Fibroblast of lung (primary cell): ENCODE measurements at regions not wholly inside any gene's neighbourhood (a gene's known extent, or its start where the extent isn't known, plus 50 kb on each side); places are given as distances from the start of the nearest gene placed in this dataset.
"Not testable (repeated sequence)": the region's sequence is repeated elsewhere in the genome, so short reads cannot be mapped to it uniquely, and the experiment has no call there.

Source experiments
- DNase-seq, 2 donors: peaks; one replicate each; pipeline versions ENCODE4 v3.0.0 to v3.0.0-alpha.2; 2010; ENCODE audit warnings: low read depth in 2 of 2
- H2AFZ ChIP-seq: 2 replicates; pipeline ENCODE4 v1.5.1; 2012; ENCODE audit warnings: low read length, control low read depth, inconsistent platforms
- H3K27ac ChIP-seq: 2 replicates; pipeline ENCODE4 v1.5.1; 2011; ENCODE audit warnings: low read length, control low read depth; ENCODE audit not compliant: insufficient read depth
- H3K27me3 ChIP-seq: 2 replicates; pipeline ENCODE4 v1.5.1; 2011; ENCODE audit warnings: mild to moderate bottlenecking, low read length; ENCODE audit not compliant: control insufficient read depth, insufficient read depth
- H3K36me3 ChIP-seq: 2 replicates; pipeline ENCODE4 v1.5.1; 2011; ENCODE audit warnings: low read length; ENCODE audit not compliant: control insufficient read depth, insufficient read depth
- H3K4me1 ChIP-seq: 2 replicates; pipeline ENCODE4 v1.5.1; 2011; ENCODE audit warnings: low read length; ENCODE audit not compliant: control insufficient read depth, insufficient read depth; ENCODE audit errors: extremely low read depth
- H3K4me2 ChIP-seq: 2 replicates; pipeline ENCODE4 v1.5.1; 2011; ENCODE audit warnings: low read length, control low read depth; ENCODE audit not compliant: insufficient read depth; ENCODE audit errors: extremely low read depth
- H3K4me3 ChIP-seq, 4 experiments: fragments of 200-600 bp in 1 of 4; sonication (generic) in 1 of 4; replicated peaks in 1 of 4; 2 replicates each; pipeline ENCODE4 v1.5.1; 2011 to 2016; ENCODE audit warnings: low read length in 4 of 4, low read depth in 3 of 4, mild to moderate bottlenecking in 3 of 4, control low read depth in 2 of 4, inconsistent platforms in 1 of 4, mixed read lengths in 1 of 4; ENCODE audit not compliant: insufficient read depth in 1 of 4; ENCODE audit errors: control extremely low read depth in 1 of 4
- H3K79me2 ChIP-seq: 2 replicates; pipeline ENCODE4 v1.5.1; 2012; ENCODE audit warnings: mild to moderate bottlenecking, low read length, inconsistent platforms; ENCODE audit not compliant: control insufficient read depth, insufficient read depth
- H3K9ac ChIP-seq: 2 replicates; pipeline ENCODE4 v1.5.1; 2011; ENCODE audit warnings: mild to moderate bottlenecking, low read length, control low read depth; ENCODE audit not compliant: insufficient read depth
- H3K9me3 ChIP-seq: 2 replicates; pipeline ENCODE4 v1.5.1; 2012; ENCODE audit warnings: low read depth, low read length; ENCODE audit not compliant: control insufficient read depth, insufficient read depth
- H4K20me1 ChIP-seq: 2 replicates; pipeline ENCODE4 v1.5.1; 2011; ENCODE audit warnings: low read length; ENCODE audit not compliant: control insufficient read depth, insufficient read depth; ENCODE audit errors: extremely low read depth
- EZH2 ChIP-seq: IDR thresholded peaks from 2 replicates; pipeline ENCODE4 v1.5.1; 2012; ENCODE audit warnings: low read length, control low read depth, mild to moderate bottlenecking; ENCODE audit errors: missing control alignments
- TF ChIP-seq, protein P1 (sequence below), 2 donors: IDR thresholded peaks in 1 of 2; conservative IDR thresholded peaks in 1 of 2; 1 replicate in 1 of 2; 2 replicates in 1 of 2; pipeline ENCODE4 v1.5.1; 2011 to 2012; ENCODE audit warnings: low read length in 2 of 2, control low read depth in 1 of 2, inconsistent platforms in 1 of 2, low read depth in 1 of 2, mild to moderate bottlenecking in 1 of 2

DNA sequence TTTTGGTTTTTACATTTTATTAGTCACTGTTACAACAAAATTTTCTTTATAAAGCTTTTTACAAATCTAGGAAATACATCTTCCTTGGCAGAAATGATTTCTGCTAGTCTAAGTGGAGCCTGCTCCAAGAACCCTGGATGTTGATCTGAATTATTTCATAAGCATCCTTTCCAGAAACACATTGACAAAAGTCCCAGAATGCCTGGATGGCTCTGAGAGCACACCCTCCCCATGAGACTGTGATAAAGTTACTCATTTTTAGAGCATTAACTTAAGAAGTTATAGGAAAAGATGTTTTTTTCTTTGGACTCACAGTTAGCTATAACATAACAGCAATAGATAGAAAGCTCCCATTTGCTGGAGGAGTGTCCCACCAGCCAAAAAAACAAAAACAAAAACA is 559.6 kb upstream of the SPRY2 start:
- no peaks in the 10 kb centered on the region for H3K79me2 ChIP-seq
- no peaks in the 10 kb centered on the region for H4K20me1 ChIP-seq
- H3K36me3 ChIP-seq: no peaks in the 10 kb centered on the region
- no peaks in the 10 kb centered on the region for H3K4me1 ChIP-seq
- DNase-seq: no peak
- H3K4me2 ChIP-seq: no peak overlapping the region
- TF ChIP-seq, protein P1, sequence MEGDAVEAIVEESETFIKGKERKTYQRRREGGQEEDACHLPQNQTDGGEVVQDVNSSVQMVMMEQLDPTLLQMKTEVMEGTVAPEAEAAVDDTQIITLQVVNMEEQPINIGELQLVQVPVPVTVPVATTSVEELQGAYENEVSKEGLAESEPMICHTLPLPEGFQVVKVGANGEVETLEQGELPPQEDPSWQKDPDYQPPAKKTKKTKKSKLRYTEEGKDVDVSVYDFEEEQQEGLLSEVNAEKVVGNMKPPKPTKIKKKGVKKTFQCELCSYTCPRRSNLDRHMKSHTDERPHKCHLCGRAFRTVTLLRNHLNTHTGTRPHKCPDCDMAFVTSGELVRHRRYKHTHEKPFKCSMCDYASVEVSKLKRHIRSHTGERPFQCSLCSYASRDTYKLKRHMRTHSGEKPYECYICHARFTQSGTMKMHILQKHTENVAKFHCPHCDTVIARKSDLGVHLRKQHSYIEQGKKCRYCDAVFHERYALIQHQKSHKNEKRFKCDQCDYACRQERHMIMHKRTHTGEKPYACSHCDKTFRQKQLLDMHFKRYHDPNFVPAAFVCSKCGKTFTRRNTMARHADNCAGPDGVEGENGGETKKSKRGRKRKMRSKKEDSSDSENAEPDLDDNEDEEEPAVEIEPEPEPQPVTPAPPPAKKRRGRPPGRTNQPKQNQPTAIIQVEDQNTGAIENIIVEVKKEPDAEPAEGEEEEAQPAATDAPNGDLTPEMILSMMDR (conservative IDR thresholded peaks at IDR 0.05 in 1 of 2, IDR thresholded peaks at IDR 0.05 in 1 of 2; ENCODE audit: low read depth in 1 of 2, low read length in 2 of 2): no peak
- TF ChIP-seq EZH2: no peak
- no peaks in the 10 kb centered on the region for H3K9me3 ChIP-seq
- no peaks in the 10 kb centered on the region for H3K27me3 ChIP-seq
- no peak overlapping the region for H3K27ac ChIP-seq
- H3K9ac ChIP-seq: no peak overlapping the region
- no peak overlapping the region for H2AFZ ChIP-seq
- no peak overlapping the region for H3K4me3 ChIP-seq

DNA sequence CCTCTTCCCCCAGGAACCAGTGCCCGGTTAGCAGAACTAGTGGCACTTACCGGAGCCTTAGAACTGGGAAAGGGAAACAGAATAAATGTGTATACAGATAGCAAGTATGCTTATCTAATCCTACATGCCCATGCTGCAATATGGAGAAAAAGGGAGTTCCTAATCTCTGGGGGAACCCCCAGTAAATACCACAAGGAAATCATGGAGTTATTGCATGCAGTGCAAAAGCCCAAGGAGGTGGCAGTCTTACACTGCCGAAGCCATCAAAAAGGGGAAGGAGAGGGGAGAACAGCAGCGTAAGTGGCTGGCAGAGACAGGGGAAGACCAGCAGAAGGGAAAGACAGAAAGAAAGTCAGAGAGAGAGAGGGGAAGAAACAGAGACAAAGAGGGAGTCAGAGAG is 556.7 kb upstream of the SPRY2 start:
- H4K20me1 ChIP-seq, H3K9me3 ChIP-seq, H3K4me3 ChIP-seq, H3K4me1 ChIP-seq, H3K36me3 ChIP-seq, H3K9ac ChIP-seq, H3K4me2 ChIP-seq, DNase-seq, H3K79me2 ChIP-seq, H3K27me3 ChIP-seq, H3K27ac ChIP-seq, H2AFZ ChIP-seq: not testable (repeated sequence)

DNA sequence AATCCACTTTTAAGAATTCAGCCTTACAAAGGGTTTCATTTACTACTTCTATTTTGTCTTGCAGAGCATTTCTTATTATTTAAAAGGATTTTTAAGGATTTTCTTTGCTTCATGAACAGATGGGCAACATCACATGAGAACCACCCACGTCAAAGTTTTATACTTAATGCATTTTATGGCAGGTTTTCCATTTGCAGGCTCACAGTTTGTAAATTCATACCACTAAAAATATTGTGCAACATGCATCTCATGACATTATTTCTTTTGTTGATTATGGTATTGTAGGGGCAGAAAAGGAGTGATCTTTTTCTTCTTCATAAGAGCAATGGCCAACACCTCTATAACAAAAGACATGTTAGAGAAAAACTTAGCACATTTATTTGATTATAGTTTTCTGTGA is 554.0 kb upstream of the SPRY2 start:
- H3K9ac ChIP-seq: no peak overlapping the region
- DNase-seq: peak in 1 of 2 donors; percentile 45

More for the DNA sequence above, 554.0 kb upstream of the SPRY2 start:
- H3K79me2 ChIP-seq: no peaks in the 10 kb centered on the region
- no peak overlapping the region for H3K27ac ChIP-seq
- no peaks in the 10 kb centered on the region for H3K4me1 ChIP-seq
- H4K20me1 ChIP-seq: no peaks in the 10 kb centered on the region
- H2AFZ ChIP-seq: no peak overlapping the region
- H3K36me3 ChIP-seq: no peaks in the 10 kb centered on the region
- H3K4me3 ChIP-seq: no peak overlapping the region
- H3K9me3 ChIP-seq: no peaks in the 10 kb centered on the region
- TF ChIP-seq EZH2: no peak
- TF ChIP-seq, protein P1 (conservative IDR thresholded peaks at IDR 0.05 in 1 of 2, IDR thresholded peaks at IDR 0.05 in 1 of 2; ENCODE audit: low read depth in 1 of 2, low read length in 2 of 2): no peak
- no peak overlapping the region for H3K4me2 ChIP-seq
- no peaks in the 10 kb centered on the region for H3K27me3 ChIP-seq
